ELR (cell line): ENCODE measurements at regions not wholly inside any gene's neighbourhood (a gene's known extent, or its start where the extent isn't known, plus 50 kb on each side); places are given as distances from the start of the nearest gene placed in this dataset.

Experiments used
- DNase-seq: peaks from one replicate; pipeline ENCODE4 v3.0.0-alpha.2; 2015; ENCODE audit warnings: low read depth

GRCh38 chr15:62745621-62746225 is 296.8 kb upstream of the TPM1 start:
- no peak for DNase-seq

DNA sequence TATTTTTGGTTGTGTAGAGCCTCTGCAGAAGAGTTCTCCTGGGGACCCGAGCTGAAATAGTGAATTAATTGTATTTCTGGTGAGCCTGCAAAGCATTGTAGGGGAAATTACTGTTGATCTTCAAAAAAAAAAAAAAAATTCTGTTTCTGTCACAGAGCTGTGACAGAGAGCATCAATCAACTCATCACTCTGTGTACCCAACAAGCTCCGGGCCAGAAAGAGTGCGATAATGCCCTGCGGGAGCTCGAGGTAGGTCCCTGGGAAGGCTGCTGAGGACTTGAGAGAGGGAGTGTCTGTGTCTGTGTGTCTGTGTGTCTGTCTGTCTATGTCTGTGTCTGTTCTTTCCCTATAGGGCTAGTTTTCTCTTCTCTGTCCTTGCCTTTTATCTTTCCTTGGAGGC is 294.4 kb upstream of the TPM1 start:
- DNase-seq: no peak

DNA sequence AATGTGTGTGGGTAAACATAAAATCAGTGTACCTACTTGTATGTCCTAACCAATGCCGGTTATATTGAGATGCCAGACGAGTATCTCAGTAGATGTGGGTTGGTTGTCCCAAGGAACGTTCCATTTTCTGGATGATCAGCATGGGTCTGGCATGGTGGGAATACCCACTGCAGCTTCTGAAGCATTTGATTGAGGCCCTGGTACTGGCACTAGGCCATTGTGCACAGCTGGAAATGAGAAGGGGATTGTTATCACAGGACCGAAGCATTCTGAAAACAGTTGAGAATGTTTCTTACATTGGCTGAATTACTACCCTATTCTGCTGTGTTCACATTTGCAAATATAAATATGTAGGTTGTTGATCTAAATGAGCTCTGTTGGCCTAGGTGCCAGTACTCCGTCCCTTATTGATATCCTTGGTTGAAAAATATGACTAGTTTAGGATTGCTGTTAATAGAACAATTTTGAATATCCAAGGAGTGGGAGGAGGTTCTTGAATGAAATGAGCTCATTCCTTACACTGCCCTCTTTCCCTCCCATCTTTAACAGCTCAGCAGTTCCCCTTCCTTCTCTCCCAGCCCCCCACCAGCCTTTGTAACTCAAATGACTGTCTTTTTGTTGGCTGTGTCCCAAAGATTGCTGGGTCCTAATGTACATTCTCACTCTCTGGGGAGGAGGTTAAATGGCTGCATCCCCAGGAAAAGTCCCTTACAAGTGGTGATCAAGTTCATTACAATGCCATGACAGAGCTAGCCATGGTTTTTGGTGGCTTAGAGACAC is 293.3 kb upstream of the TPM1 start:
- DNase-seq: no peak

DNA sequence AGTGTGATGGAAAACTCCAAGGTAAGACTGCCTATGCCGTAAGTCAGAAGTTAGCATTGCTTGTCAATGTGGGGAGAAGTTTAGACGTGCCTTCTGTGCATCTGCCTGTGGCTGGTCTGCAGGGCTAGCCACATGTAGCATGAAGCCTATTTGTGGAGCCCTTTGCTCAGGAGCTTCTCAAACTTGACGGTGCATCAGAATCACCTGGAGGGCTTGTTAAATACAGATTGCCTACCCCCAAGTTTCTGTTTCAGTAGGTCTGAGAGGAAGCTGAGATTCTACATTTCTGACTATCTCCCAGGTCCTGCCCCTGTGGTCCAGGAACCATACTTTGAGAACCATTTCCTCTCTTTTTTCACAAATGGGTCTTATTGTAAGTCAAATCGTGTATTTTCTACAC is 292.1 kb upstream of the TPM1 start:
- no peak for DNase-seq

GRCh38 chr15:62752657-62753517 is 289.7 kb upstream of the TPM1 start:
- DNase-seq: peak; percentile 54

- no peak for DNase-seq
Observed at GRCh38 chr15:62753518-62754221, 288.9 kb upstream of the TPM1 start.

DNA sequence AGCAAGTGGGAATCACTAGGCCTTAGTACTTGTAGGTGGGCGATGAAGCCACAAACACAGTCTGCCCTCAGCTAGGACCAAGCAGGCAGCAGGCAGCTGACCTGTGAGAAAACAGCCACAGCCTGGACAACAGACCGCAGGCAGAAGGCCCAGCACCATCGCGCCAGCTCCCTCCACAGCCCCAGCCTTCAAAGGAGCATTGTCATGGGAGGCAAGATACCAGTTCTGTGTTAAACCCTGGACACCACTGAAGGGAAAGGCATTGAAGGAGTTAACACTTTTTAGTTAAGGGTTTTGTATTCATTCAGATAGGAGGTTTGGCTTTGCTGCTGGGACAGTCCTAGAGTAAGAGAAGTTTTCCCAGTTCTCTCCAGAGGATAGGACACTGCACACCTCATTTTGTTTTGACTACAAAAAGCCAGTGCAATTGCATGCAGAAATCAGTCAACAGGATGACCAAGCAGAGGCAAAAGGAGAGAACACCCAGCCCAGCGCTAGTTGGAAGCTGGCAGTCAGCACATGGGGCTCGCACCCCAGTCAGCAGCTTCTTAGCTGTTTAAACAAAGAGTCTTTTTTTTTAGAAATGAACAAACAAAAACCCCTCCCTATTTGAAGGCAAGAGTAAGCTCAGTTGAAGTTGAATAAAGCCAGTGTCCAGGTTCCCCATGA is 286.1 kb upstream of the TPM1 start:
- no peak for DNase-seq

DNA sequence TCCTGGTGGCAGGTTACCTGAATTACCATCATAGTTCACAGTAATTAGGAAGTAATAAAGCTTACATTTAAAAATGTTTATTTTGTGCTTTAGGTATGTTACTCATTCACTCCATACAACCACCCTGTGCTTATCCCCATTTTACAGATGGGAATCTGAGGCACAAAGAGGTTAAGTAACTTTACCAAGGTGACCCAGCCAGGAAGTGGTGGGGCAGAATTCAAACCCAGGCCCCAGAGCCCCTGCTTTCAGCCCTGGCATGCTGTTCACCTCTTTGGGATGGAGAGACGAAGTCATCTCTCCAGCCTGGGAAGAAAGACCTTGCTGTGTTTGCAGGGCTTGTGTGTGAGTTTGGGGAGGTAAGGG is 285.6 kb upstream of the TPM1 start:
- no peak for DNase-seq

DNA sequence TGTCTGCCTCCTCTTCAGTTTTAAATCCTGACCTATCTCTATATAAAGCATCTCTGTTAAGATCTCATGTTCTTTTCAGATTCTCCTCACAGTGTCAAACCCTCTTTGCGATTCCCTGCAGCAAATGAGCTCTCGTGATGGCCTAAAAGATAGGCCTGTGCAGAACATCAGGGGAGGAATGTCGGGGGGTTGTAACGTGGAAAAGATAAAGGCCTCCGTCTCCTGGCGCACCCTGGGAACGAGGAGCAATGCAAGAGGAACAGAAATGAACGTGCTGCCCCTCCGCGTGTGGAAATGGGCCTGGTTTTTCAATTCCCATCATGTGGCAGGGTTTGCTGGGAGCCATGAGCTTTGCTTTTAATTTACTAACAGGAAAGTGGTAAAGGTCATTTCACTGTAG is 285.0 kb upstream of the TPM1 start:
- no peak for DNase-seq

- peak; percentile 84 for DNase-seq
Observed at GRCh38 chr15:62758126-62758951, 284.2 kb upstream of the TPM1 start.

DNA sequence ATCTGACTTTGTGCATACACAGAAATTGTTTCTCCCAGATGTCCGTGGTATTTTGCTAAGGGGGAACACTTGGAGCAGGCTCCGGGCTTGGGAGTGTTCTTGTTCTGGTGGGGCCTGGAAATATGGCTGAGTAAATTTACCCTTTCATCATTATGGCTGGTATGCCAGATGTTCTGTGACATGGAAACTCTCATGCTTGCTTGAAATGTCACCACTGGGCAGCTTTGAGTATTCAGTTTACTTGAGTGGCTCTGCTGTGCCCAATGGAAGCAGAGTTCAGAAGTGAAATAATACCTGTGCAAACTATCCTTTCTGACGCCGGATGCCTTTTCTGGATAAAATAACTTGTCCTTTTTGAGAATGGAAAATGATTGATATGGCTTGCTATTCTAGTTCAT is 283.6 kb upstream of the TPM1 start:
- DNase-seq: no peak

DNA sequence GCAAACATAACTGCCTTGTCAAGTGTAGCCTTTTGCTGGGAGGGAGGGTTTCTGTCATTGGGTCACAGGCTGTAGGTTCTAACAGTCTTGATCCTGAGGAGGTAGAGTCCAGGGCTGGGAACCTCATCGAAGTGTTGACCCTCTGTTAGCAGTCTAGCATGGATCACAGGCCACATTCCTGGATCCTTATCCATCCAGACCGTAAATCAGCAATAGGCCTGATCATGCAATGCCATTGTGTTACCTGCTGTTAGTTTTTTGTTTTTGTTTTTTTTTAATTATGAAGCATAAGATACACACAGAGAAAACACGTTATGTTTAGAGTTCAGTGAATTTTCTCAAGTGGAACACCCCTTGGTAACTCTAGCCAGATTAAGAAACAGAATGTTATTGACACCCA is 282.0 kb upstream of the TPM1 start:
- no peak for DNase-seq

DNA sequence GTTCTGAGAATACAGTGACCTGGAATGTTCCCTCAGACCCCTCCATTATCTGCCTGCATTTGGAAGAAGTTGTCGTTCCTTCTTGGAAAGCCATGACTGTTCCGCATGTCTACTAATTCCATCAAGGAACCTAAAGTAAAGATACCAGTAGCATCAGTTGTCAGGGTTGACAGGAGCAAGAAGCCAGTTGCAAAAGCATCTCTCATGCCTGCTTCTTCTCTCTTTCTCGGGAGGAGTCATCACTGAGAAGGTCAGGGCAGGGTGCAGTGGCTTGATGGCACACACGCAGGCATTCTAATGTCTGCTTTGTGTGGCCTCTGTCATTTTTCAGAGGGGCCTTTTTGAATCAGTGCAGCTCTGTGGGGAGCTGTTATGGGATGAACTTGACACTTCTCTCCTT is 276.6 kb upstream of the TPM1 start:
- DNase-seq: no peak

DNA sequence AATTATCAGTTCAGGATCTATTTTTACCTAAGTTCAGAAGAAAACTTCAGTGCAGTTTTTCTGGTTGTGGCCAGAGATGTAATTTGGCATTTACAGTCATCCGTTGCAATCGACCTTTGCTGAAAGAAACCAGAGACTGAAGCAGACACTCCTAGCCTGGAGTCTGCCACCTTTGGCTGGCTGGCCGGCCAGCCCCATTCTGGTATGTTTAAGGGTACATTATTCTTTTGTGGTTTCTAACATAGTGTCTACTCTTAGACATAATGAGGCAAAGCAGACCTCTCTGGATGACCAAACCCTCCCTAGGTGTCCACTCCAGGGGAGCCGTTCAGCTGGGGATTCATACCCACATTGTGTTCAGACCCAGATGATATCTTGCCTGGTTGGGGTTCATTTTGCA is 275.9 kb upstream of the TPM1 start:
- DNase-seq: no peak

- DNase-seq: peak; percentile 99
Observed at GRCh38 chr15:62769604-62770003, 272.9 kb upstream of the TPM1 start.

DNA sequence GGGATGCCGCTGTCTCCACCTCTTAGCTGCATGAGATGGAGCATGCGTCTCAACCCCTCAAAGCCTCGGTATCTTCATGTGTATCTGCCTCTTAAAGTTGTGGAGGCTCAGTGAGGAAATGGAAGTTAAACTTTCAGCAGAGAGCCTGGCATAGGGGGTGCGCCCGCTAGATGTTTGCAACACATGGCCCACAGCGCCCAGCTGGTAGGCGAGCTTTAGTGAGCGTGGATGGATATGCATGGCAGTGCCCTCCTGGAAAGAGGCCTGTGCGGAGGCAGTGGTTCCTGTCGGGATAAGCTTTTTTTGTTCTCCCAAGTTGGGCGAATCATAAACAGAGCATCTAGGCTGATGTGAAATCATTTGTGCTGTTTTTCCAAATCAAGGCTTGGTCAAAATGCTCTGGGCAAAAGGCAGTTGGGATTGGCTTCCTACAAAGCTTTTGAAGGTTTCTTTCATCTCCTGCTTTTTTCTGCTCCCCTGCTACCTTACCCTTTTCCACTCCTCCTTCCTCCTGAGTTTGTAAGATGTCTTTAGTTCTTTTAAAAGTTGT is 272.4 kb upstream of the TPM1 start:
- peak; percentile 51 for DNase-seq

DNA sequence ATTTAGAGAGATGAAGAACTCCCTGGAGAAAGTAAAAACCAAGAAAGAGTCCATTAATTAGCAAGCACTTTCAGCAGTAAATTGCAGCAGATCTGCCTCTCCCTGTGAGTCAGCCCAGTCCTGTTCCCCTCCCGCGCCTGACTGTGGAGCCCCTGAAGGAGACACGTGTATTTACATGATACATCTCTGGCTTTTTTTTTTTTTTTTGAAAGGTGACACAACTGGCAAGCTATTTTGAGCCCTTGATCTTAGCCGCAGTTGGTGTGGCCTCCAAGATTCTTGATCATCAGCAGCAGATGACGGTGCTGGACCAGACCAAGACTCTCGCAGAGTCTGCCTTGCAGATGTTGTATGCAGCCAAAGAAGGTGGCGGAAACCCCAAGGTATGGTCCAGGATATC is 271.8 kb upstream of the TPM1 start:
- DNase-seq: peak; percentile 98

DNA sequence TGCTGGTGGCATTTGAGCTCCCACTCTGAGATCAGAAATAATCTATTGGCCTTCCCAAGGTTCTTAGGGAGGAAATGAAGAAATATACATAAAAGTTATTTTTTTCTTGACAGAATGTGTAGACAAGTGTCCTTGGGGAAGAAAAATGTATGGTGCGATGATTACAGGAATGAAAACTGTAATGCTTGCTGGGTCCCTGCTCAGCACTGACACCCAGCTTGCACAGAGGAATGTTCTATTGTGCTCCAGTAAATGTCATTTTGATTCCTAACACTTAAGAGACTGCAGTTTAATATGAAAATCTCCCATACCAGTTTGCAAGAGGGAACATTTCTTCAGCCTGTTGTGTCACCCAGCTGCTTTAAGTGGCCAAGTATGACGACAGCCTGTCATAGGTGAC is 271.3 kb upstream of the TPM1 start:
- DNase-seq: no peak

GRCh38 chr15:62773369-62774165 is 269.0 kb upstream of the TPM1 start:
- DNase-seq: no peak

- no peak for DNase-seq
Observed at GRCh38 chr15:62775932-62776331, 266.6 kb upstream of the TPM1 start.
